Ishikawa (cell line): ENCODE measurements at regions not wholly inside any gene's neighbourhood (a gene's known extent, or its start where the extent isn't known, plus 50 kb on each side); places are given as distances from the start of the nearest gene placed in this dataset.

ENCODE experiments used
- CEBPB ChIP-seq: IDR thresholded peaks from 2 replicates; pipeline ENCODE4 v1.6.1; 2012
- CREB1 ChIP-seq: IDR thresholded peaks from 2 replicates; pipeline ENCODE4 v1.6.1; 2012; ENCODE audit warnings: low read depth
- EGR1 ChIP-seq: IDR thresholded peaks from 2 replicates; pipeline ENCODE4 v1.6.1; 2012
- EP300 ChIP-seq: IDR thresholded peaks from 2 replicates; pipeline ENCODE4 v1.6.1; 2012; ENCODE audit warnings: borderline replicate concordance
- FOXM1 ChIP-seq: IDR thresholded peaks from 2 replicates; pipeline ENCODE4 v1.6.1; 2012; ENCODE audit warnings: low read depth, borderline replicate concordance
- MAX ChIP-seq: IDR thresholded peaks from 2 replicates; pipeline ENCODE4 v1.6.1; 2012
- NFIC ChIP-seq: IDR thresholded peaks from 2 replicates; pipeline ENCODE4 v1.6.1; 2012
- RAD21 ChIP-seq: IDR thresholded peaks from 2 replicates; pipeline ENCODE4 v1.6.1; 2012; ENCODE audit warnings: low read depth
- REST ChIP-seq: IDR thresholded peaks from 2 replicates; pipeline ENCODE4 v1.6.1; 2012; ENCODE audit warnings: low read depth, mild to moderate bottlenecking
- TAF1 ChIP-seq: IDR thresholded peaks from 2 replicates; pipeline ENCODE4 v1.6.1; 2012; ENCODE audit warnings: low read depth, mild to moderate bottlenecking
- TCF12 ChIP-seq: IDR thresholded peaks from 2 replicates; pipeline ENCODE4 v1.6.1; 2012; ENCODE audit warnings: low read depth
- TEAD4 ChIP-seq: IDR thresholded peaks from 2 replicates; pipeline ENCODE4 v1.6.1; 2012
- USF1 ChIP-seq: IDR thresholded peaks from 2 replicates; pipeline ENCODE4 v1.6.1; 2012
- YY1 ChIP-seq: IDR thresholded peaks from 2 replicates; pipeline ENCODE4 v1.6.1; 2012; ENCODE audit warnings: low read depth
- ZBTB7A ChIP-seq: IDR thresholded peaks from 2 replicates; pipeline ENCODE4 v1.6.1; 2012; ENCODE audit warnings: low read depth

- TF ChIP-seq CREB1 (no peak), YY1 (no peak), ZBTB7A (no peak)
These were observed 57.3 kb upstream of the TRIM2 start for GRCh38 chr4:153146961-153147360.

GRCh38 chr4:153148791-153149190 is 55.5 kb upstream of the TRIM2 start:
- TF ChIP-seq FOXM1 = no peak
- no peak for TF ChIP-seq YY1
- no peak for TF ChIP-seq EP300
- no peak for TF ChIP-seq CREB1
- no peak for TF ChIP-seq TAF1
- TF ChIP-seq EGR1 = no peak
- TF ChIP-seq REST = no peak
- TF ChIP-seq CEBPB = no peak
- TF ChIP-seq NFIC = no peak
- TF ChIP-seq RAD21 = no peak

- TF ChIP-seq EP300 = peak; percentile 29; the same call in 1 of the 2 replicates
- TF ChIP-seq CEBPB = peak; percentile 66; the same call in 1 of the 2 replicates
- TF ChIP-seq FOXM1 = 0 out of 2 replicates have a peak, but pooled peaks have one; percentile 20
- TF ChIP-seq RAD21 = no peak
- TF ChIP-seq TEAD4 = peak; percentile 49; the same call in 1 of the 2 replicates
- peak; percentile 80 for TF ChIP-seq MAX
- TF ChIP-seq TAF1 = no peak
- no peak; the same call in 1 of the 2 replicates for TF ChIP-seq TCF12
These were observed 52.4 kb upstream of the TRIM2 start for GRCh38 chr4:153151535-153152455.

GRCh38 chr4:153152501-153153338 is 51.5 kb upstream of the TRIM2 start:
- TF ChIP-seq CREB1 (no peak), TEAD4 (peak; percentile 9; the same call in 1 of the 2 replicates), USF1 (no peak), NFIC (peak; percentile 33), YY1 (no peak), TCF12 (peak; percentile 17; the same call in 1 of the 2 replicates), EGR1 (no peak), RAD21 (peak; percentile 8; the same call in 1 of the 2 replicates), TAF1 (peak; percentile 11; the same call in 1 of the 2 replicates), ZBTB7A (0 out of 2 replicates have a peak, but pooled peaks have one; percentile 23), MAX (peak; percentile 52), REST (no peak), CEBPB (no peak), EP300 (no peak), FOXM1 (no peak; the same call in 1 of the 2 replicates)

- 0 out of 2 replicates have a peak, but pooled peaks have one; percentile 29 for TF ChIP-seq ZBTB7A
- no peak for TF ChIP-seq EP300
- TF ChIP-seq CEBPB = no peak
- TF ChIP-seq TAF1 = 0 out of 2 replicates have a peak, but pooled peaks have one; percentile 42
- no peak; the same call in 1 of the 2 replicates for TF ChIP-seq TEAD4
- TF ChIP-seq NFIC = peak; percentile 34; the same call in 1 of the 2 replicates
- peak; percentile 56 for TF ChIP-seq TCF12
- no peak for TF ChIP-seq USF1
- no peak for TF ChIP-seq REST
- TF ChIP-seq MAX = 0 out of 2 replicates have a peak, but pooled peaks have one; percentile 17
- peak; percentile 50; the same call in 1 of the 2 replicates for TF ChIP-seq YY1
- no peak; the same call in 1 of the 2 replicates for TF ChIP-seq FOXM1
- no peak for TF ChIP-seq CREB1
- no peak for TF ChIP-seq RAD21
- TF ChIP-seq EGR1 = peak; percentile 87
These were observed 50.8 kb upstream of the TRIM2 start for GRCh38 chr4:153153339-153153871.
